ENCODE measurements at regions not wholly inside any gene's neighbourhood (a gene's known extent, or its start where the extent isn't known, plus 50 kb on each side); places are given as distances from the start of the nearest gene placed in this dataset.

DNA sequence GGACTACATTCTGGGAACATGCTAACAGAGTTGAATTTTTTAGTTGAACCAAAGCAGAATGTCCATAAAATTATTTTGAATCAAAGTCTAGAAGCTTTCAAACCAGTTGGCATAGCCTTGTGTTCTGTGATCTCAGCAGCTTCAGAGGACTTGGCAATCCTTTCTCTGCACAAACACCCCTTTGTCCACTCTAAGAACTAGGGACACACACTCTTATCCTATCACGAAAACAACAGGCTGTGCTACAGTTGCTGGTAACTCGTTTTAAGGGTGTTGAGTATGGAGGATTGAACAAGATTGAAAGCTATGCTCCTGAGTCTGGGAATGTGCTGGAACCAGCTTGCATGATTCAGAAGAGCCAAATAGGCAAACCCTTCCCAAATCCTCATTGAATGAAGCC is 76.4 kb upstream of the PRSS58 start:
- TF ChIP-seq ZNF274 (IDR thresholded peaks at IDR 0.05; ENCODE audit: low read depth, low read length) (no peak), SUZ12 (IDR thresholded peaks at IDR 0.05; ENCODE audit: extremely low read depth, insufficient read depth, insufficient read length) (no peak), YY1 (IDR thresholded peaks at IDR 0.05; ENCODE audit: insufficient read depth, insufficient read length) (no peak)
- no peaks in the 10 kb centered on the region for H3K4me1 ChIP-seq (ENCODE audit: insufficient read depth, insufficient read length)
- no peak overlapping the region for H3K9ac ChIP-seq (ENCODE audit: insufficient read length, low read depth)
- DNase-seq (ENCODE audit: low read depth, low spot score) = no peak
- H3K27me3 ChIP-seq (ENCODE audit: insufficient read depth, insufficient read length) = no peaks in the 10 kb centered on the region
- H3K36me3 ChIP-seq (ENCODE audit: insufficient read depth, insufficient read length, low read length) = no peaks in the 10 kb centered on the region
- H3K4me3 ChIP-seq (ENCODE audit: insufficient read length, low read depth) = no peak overlapping the region
- H3K9me3 ChIP-seq (ENCODE audit: insufficient read depth, low read length) = no peaks in the 10 kb centered on the region

- Histone ChIP-seq H3K4me3 (ENCODE audit: insufficient read length, low read depth) (no peak overlapping the region), H3K9me3 (ENCODE audit: insufficient read depth, low read length) (no peaks in the 10 kb centered on the region), H3K27me3 (ENCODE audit: insufficient read depth, insufficient read length) (no peaks in the 10 kb centered on the region), H3K9ac (ENCODE audit: insufficient read length, low read depth) (no peak overlapping the region), H3K4me1 (ENCODE audit: insufficient read depth, insufficient read length) (peaks cover 2% of the 10 kb centered on the region), H3K36me3 (ENCODE audit: insufficient read depth, insufficient read length, low read length) (no peaks in the 10 kb centered on the region)
- no peak for DNase-seq (ENCODE audit: low read depth, low spot score)
- TF ChIP-seq SUZ12 (IDR thresholded peaks at IDR 0.05; ENCODE audit: extremely low read depth, insufficient read depth, insufficient read length) (no peak), YY1 (IDR thresholded peaks at IDR 0.05; ENCODE audit: insufficient read depth, insufficient read length) (no peak), ZNF274 (IDR thresholded peaks at IDR 0.05; ENCODE audit: low read depth, low read length) (no peak)
Measured at GRCh38 chr7:142332421-142332820, 74.6 kb upstream of the PRSS58 start.

DNA sequence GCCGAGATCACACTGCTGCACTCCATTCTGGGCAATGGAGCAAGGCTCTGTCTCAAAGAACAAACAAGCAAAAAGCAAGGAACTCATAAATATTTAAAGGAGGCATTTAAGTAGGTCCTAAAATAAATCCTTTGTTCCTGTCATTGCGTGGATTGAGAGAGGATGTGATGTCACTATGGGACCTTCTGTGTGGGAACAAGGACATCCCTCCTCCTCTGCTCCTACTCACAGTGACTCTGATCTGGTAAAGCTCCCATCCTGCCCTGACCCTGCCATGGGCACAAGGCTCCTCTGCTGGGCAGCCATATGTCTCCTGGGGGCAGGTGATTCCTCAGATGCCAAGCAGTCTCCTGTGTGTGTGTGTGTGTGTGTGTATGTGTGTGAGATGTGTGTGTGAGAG is 74.1 kb upstream of the PRSS58 start:
- Histone ChIP-seq H3K9ac (ENCODE audit: insufficient read length, low read depth) (no peak overlapping the region), H3K4me1 (ENCODE audit: insufficient read depth, insufficient read length) (peaks cover 2% of the 10 kb centered on the region), H3K27me3 (ENCODE audit: insufficient read depth, insufficient read length) (no peaks in the 10 kb centered on the region), H3K9me3 (ENCODE audit: insufficient read depth, low read length) (no peaks in the 10 kb centered on the region), H3K36me3 (ENCODE audit: insufficient read depth, insufficient read length, low read length) (no peaks in the 10 kb centered on the region), H3K4me3 (ENCODE audit: insufficient read length, low read depth) (no peak overlapping the region)
- TF ChIP-seq ZNF274 (IDR thresholded peaks at IDR 0.05; ENCODE audit: low read depth, low read length) (no peak), YY1 (IDR thresholded peaks at IDR 0.05; ENCODE audit: insufficient read depth, insufficient read length) (no peak), SUZ12 (IDR thresholded peaks at IDR 0.05; ENCODE audit: extremely low read depth, insufficient read depth, insufficient read length) (no peak)
- DNase-seq (ENCODE audit: low read depth, low spot score) = no peak

DNA sequence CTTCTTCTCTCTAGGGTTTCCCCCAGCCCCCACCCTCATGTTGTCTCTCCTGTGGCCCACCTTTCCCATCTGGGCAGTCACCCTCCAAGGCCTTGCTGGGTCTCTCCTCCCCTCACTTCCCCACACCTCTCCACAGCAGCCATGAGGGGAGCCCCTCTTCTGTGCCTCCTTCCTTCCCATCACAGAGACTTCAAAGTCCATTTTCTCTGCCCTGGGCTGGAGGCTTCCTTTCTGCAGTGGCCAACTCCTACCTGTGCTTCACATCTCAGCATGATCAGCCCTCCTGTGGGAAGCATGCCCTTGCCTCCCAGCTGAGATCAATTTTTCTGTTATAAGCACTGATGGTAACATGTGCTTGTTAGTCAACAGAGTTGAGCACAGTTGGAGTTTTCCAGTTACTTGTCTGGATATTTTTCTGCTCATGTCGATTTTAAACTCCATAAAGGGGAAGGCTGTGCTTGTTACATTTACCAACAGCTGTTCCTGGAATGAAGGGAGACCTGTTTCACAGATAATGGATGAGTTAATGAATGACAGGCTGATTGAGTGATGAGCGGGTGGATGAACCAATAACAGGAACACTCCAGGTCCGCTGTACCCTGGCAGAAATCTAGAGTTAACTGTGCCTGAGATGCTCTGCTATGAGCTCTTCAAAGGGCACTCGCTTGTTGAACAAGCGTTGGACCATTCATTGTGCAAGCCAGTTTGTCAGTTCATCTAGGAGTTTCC is 71.4 kb upstream of the PRSS58 start:
- Histone ChIP-seq H3K36me3 (ENCODE audit: insufficient read depth, insufficient read length, low read length) (no peaks in the 10 kb centered on the region), H3K9ac (ENCODE audit: insufficient read length, low read depth) (no peak overlapping the region), H3K27me3 (ENCODE audit: insufficient read depth, insufficient read length) (no peaks in the 10 kb centered on the region), H3K4me3 (ENCODE audit: insufficient read length, low read depth) (no peak overlapping the region), H3K4me1 (ENCODE audit: insufficient read depth, insufficient read length) (peaks cover 2% of the 10 kb centered on the region), H3K9me3 (ENCODE audit: insufficient read depth, low read length) (no peaks in the 10 kb centered on the region)
- TF ChIP-seq SUZ12 (IDR thresholded peaks at IDR 0.05; ENCODE audit: extremely low read depth, insufficient read depth, insufficient read length) = no peak
- no peak for TF ChIP-seq YY1 (IDR thresholded peaks at IDR 0.05; ENCODE audit: insufficient read depth, insufficient read length)
- TF ChIP-seq ZNF274 (IDR thresholded peaks at IDR 0.05; ENCODE audit: low read depth, low read length) = no peak
- no peak for DNase-seq (ENCODE audit: low read depth, low spot score)

DNA sequence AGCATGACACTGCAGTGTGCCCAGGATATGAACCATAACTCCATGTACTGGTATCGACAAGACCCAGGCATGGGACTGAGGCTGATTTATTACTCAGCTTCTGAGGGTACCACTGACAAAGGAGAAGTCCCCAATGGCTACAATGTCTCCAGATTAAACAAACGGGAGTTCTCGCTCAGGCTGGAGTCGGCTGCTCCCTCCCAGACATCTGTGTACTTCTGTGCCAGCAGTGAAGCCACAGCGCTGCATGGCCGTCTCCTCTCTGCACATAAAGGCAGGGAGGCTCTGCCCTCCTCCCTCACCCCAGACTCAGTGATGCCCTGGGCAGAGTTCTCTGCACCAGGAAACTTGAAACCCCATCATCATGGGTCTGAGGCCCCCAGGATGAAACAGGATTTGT is 70.7 kb upstream of the PRSS58 start:
- Histone ChIP-seq H3K4me3 (ENCODE audit: insufficient read length, low read depth) (no peak overlapping the region), H3K4me1 (ENCODE audit: insufficient read depth, insufficient read length) (peaks cover 6% of the 10 kb centered on the region), H3K36me3 (ENCODE audit: insufficient read depth, insufficient read length, low read length) (no peaks in the 10 kb centered on the region), H3K9me3 (ENCODE audit: insufficient read depth, low read length) (no peaks in the 10 kb centered on the region), H3K9ac (ENCODE audit: insufficient read length, low read depth) (no peak overlapping the region), H3K27me3 (ENCODE audit: insufficient read depth, insufficient read length) (no peaks in the 10 kb centered on the region)
- DNase-seq (ENCODE audit: low read depth, low spot score) = no peak
- TF ChIP-seq ZNF274 (IDR thresholded peaks at IDR 0.05; ENCODE audit: low read depth, low read length) = no peak
- TF ChIP-seq SUZ12 (IDR thresholded peaks at IDR 0.05; ENCODE audit: extremely low read depth, insufficient read depth, insufficient read length) = no peak
- TF ChIP-seq YY1 (IDR thresholded peaks at IDR 0.05; ENCODE audit: insufficient read depth, insufficient read length) = no peak

GRCh38 chr7:142327628-142328405 is 70.0 kb upstream of the PRSS58 start:
- TF ChIP-seq YY1 (IDR thresholded peaks at IDR 0.05; ENCODE audit: insufficient read depth, insufficient read length) = no peak
- no peak for TF ChIP-seq SUZ12 (IDR thresholded peaks at IDR 0.05; ENCODE audit: extremely low read depth, insufficient read depth, insufficient read length)
- no peak for TF ChIP-seq ZNF274 (IDR thresholded peaks at IDR 0.05; ENCODE audit: low read depth, low read length)
- Histone ChIP-seq H3K4me3 (ENCODE audit: insufficient read length, low read depth) (no peak overlapping the region), H3K9ac (ENCODE audit: insufficient read length, low read depth) (no peak overlapping the region), H3K27me3 (ENCODE audit: insufficient read depth, insufficient read length) (no peaks in the 10 kb centered on the region), H3K36me3 (ENCODE audit: insufficient read depth, insufficient read length, low read length) (no peaks in the 10 kb centered on the region), H3K4me1 (ENCODE audit: insufficient read depth, insufficient read length) (peaks cover 6% of the 10 kb centered on the region), H3K9me3 (ENCODE audit: insufficient read depth, low read length) (no peaks in the 10 kb centered on the region)
- DNase-seq (ENCODE audit: low read depth, low spot score) = no peak

DNA sequence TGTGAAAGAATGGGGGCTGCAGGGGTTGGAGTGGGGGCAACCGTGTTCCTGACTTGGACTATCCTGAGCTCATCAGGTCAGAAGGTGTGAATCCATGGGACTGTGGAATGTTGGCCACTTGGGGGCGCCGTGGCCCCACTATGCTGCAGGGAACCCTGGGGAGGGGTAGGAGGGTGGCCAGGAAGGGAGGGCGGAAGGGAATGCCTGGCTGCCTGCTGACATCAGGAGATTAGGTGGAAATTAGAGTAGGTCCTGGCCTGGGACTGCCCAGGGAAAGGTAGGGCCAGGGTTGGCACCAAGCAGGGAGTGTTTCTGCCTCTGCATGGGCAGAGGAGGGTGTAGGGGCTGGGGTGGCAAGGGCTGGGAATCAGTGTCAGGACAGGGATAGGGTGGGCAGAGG is 65.8 kb upstream of the PRSS58 start:
- Histone ChIP-seq H3K4me1 (ENCODE audit: insufficient read depth, insufficient read length) (peaks cover 9% of the 10 kb centered on the region), H3K4me3 (ENCODE audit: insufficient read length, low read depth) (no peak overlapping the region), H3K27me3 (ENCODE audit: insufficient read depth, insufficient read length) (no peaks in the 10 kb centered on the region), H3K36me3 (ENCODE audit: insufficient read depth, insufficient read length, low read length) (no peaks in the 10 kb centered on the region), H3K9ac (ENCODE audit: insufficient read length, low read depth) (no peak overlapping the region), H3K9me3 (ENCODE audit: insufficient read depth, low read length) (no peaks in the 10 kb centered on the region)
- TF ChIP-seq SUZ12 (IDR thresholded peaks at IDR 0.05; ENCODE audit: extremely low read depth, insufficient read depth, insufficient read length) (no peak), YY1 (IDR thresholded peaks at IDR 0.05; ENCODE audit: insufficient read depth, insufficient read length) (no peak), ZNF274 (IDR thresholded peaks at IDR 0.05; ENCODE audit: low read depth, low read length) (no peak)
- DNase-seq (ENCODE audit: low read depth, low spot score) = peak; percentile 59
